HL-60 (cell line): ENCODE measurements at regions not wholly inside any gene's neighbourhood (a gene's known extent, or its start where the extent isn't known, plus 50 kb on each side); places are given as distances from the start of the nearest gene placed in this dataset.

Experiments
- GABPA ChIP-seq: IDR thresholded peaks from 2 replicates; pipeline ENCODE4 v1.6.1; 2012; ENCODE audit warnings: low read depth
- POLR2AphosphoS5 ChIP-seq: IDR thresholded peaks from 2 replicates; pipeline ENCODE4 v1.6.1; 2012; ENCODE audit warnings: low read depth
- SPI1 ChIP-seq: IDR thresholded peaks from 2 replicates; pipeline ENCODE4 v1.6.1; 2012; ENCODE audit warnings: low read depth, mild to moderate bottlenecking, borderline replicate concordance
- TF ChIP-seq, protein P1 (sequence below): IDR thresholded peaks from one replicate; pipeline ENCODE4 v1.5.1; 2011; ENCODE audit warnings: low read length, control low read depth, inconsistent platforms; ENCODE audit not compliant: insufficient read depth
- TF ChIP-seq, protein P2 (sequence below): IDR thresholded peaks from 2 replicates; pipeline ENCODE4 v1.6.1; 2012; ENCODE audit warnings: low read depth; ENCODE audit not compliant: insufficient replicate concordance

DNA sequence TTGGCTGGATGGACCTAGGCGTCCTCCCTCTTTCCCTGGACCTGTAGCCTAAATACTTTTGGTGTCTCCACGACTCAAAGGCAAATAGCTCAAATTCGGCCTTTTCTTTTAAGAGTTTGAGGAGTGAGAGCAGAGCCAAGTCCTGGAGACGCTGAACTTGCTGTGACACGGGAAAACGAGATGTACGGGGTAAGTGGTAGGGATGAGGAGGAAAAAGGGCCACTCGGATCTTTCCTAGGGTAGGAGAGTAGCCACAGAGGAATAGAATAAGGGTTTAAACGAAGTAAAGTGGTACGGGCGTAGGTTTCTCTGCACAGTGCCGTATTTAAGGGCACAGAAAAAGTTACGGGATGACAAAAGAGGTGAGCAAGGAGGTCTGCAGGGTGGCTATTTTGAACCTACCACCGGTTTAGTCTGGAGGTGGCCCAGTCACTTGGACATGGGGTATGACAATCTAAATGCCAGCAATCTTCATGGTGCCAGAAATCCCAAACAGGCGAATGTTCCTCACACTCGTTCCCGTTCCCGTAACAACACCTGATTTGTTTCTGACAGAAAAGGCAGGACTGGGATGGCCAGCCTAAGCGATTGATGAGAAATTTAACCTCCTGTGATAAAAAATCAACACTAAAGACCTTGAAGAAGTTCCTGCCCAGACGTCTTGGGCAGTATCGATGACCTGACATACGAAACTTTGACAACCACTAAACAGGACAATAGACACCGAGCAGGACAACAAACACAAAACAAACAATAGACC lies 149.3 kb downstream of the TRIM27 start:
- TF ChIP-seq, protein P1, sequence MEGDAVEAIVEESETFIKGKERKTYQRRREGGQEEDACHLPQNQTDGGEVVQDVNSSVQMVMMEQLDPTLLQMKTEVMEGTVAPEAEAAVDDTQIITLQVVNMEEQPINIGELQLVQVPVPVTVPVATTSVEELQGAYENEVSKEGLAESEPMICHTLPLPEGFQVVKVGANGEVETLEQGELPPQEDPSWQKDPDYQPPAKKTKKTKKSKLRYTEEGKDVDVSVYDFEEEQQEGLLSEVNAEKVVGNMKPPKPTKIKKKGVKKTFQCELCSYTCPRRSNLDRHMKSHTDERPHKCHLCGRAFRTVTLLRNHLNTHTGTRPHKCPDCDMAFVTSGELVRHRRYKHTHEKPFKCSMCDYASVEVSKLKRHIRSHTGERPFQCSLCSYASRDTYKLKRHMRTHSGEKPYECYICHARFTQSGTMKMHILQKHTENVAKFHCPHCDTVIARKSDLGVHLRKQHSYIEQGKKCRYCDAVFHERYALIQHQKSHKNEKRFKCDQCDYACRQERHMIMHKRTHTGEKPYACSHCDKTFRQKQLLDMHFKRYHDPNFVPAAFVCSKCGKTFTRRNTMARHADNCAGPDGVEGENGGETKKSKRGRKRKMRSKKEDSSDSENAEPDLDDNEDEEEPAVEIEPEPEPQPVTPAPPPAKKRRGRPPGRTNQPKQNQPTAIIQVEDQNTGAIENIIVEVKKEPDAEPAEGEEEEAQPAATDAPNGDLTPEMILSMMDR = no peak
- no peak for TF ChIP-seq POLR2AphosphoS5
- TF ChIP-seq SPI1 = no peak
- TF ChIP-seq, protein P2, sequence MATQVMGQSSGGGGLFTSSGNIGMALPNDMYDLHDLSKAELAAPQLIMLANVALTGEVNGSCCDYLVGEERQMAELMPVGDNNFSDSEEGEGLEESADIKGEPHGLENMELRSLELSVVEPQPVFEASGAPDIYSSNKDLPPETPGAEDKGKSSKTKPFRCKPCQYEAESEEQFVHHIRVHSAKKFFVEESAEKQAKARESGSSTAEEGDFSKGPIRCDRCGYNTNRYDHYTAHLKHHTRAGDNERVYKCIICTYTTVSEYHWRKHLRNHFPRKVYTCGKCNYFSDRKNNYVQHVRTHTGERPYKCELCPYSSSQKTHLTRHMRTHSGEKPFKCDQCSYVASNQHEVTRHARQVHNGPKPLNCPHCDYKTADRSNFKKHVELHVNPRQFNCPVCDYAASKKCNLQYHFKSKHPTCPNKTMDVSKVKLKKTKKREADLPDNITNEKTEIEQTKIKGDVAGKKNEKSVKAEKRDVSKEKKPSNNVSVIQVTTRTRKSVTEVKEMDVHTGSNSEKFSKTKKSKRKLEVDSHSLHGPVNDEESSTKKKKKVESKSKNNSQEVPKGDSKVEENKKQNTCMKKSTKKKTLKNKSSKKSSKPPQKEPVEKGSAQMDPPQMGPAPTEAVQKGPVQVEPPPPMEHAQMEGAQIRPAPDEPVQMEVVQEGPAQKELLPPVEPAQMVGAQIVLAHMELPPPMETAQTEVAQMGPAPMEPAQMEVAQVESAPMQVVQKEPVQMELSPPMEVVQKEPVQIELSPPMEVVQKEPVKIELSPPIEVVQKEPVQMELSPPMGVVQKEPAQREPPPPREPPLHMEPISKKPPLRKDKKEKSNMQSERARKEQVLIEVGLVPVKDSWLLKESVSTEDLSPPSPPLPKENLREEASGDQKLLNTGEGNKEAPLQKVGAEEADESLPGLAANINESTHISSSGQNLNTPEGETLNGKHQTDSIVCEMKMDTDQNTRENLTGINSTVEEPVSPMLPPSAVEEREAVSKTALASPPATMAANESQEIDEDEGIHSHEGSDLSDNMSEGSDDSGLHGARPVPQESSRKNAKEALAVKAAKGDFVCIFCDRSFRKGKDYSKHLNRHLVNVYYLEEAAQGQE = no peak
- no peak for TF ChIP-seq GABPA
